Hindlimb muscle (tissue), 1 donor: ENCODE measurements at regions not wholly inside any gene's neighbourhood (a gene's known extent, or its start where the extent isn't known, plus 50 kb on each side); places are given as distances from the start of the nearest gene placed in this dataset.
"Not testable (repeated sequence)": the region's sequence is repeated elsewhere in the genome, so short reads cannot be mapped to it uniquely, and the experiment has no call there.

Experiments used
- DNase-seq: peaks from one replicate; pipeline ENCODE4 v3.0.0-alpha.2; 2013

GRCh38 chr9:75687359-75687953 is 203.0 kb upstream of the PCSK5 start:
- DNase-seq: no peak

GRCh38 chr9:75690551-75690950 is 199.9 kb upstream of the PCSK5 start:
- DNase-seq: not testable (repeated sequence)

GRCh38 chr9:75691408-75691807 is 199.1 kb upstream of the PCSK5 start:
- DNase-seq: no peak

GRCh38 chr9:75692309-75692708 is 198.2 kb upstream of the PCSK5 start:
- DNase-seq: no peak

GRCh38 chr9:75695921-75696320 is 194.6 kb upstream of the PCSK5 start:
- DNase-seq: peak; percentile 23

- no peak for DNase-seq
Observed at GRCh38 chr9:75699017-75699416, 191.5 kb upstream of the PCSK5 start.

GRCh38 chr9:75699625-75700251 is 190.7 kb upstream of the PCSK5 start:
- no peak for DNase-seq

- no peak for DNase-seq
Observed at GRCh38 chr9:75700252-75700640, 190.2 kb upstream of the PCSK5 start.

GRCh38 chr9:75707191-75707590 is 183.3 kb upstream of the PCSK5 start:
- no peak for DNase-seq

- no peak for DNase-seq
Observed at GRCh38 chr9:75709698-75710097, 180.8 kb upstream of the PCSK5 start.

- peak; percentile 29 for DNase-seq
Observed at GRCh38 chr9:75712700-75713099, 177.8 kb upstream of the PCSK5 start.

- DNase-seq: peak; percentile 57
Observed at GRCh38 chr9:75713335-75713734, 177.1 kb upstream of the PCSK5 start.

GRCh38 chr9:75715360-75715759 is 175.1 kb upstream of the PCSK5 start:
- no peak for DNase-seq

GRCh38 chr9:75718677-75719076 is 171.8 kb upstream of the PCSK5 start:
- no peak for DNase-seq

GRCh38 chr9:75728391-75728790 is 162.1 kb upstream of the PCSK5 start:
- DNase-seq: no peak

GRCh38 chr9:75734802-75735201 is 155.7 kb upstream of the PCSK5 start:
- no peak for DNase-seq

- DNase-seq: peak; percentile 11
Observed at GRCh38 chr9:75739884-75740611, 150.4 kb upstream of the PCSK5 start.

- no peak for DNase-seq
Observed at GRCh38 chr9:75743855-75744254, 146.6 kb upstream of the PCSK5 start.

- DNase-seq: no peak
Observed at GRCh38 chr9:75754080-75754479, 136.4 kb upstream of the PCSK5 start.

GRCh38 chr9:75775166-75775565 is 115.3 kb upstream of the PCSK5 start:
- DNase-seq: no peak

- DNase-seq: no peak
Observed at GRCh38 chr9:75775966-75776691, 114.3 kb upstream of the PCSK5 start.

- no peak for DNase-seq
Observed at GRCh38 chr9:75780185-75780584, 110.3 kb upstream of the PCSK5 start.

- no peak for DNase-seq
Observed at GRCh38 chr9:75788006-75788634, 102.4 kb upstream of the PCSK5 start.
